K562 (cell line): ENCODE measurements at regions not wholly inside any gene's neighbourhood (a gene's known extent, or its start where the extent isn't known, plus 50 kb on each side); places are given as distances from the start of the nearest gene placed in this dataset.

Experiments
- ATAC-seq: fragments of 200-7000 bp; cut with Tn5 transposase; 3 replicates; pipeline ENCODE4 v1.9.1; 2020; ENCODE audit warnings: moderate library complexity
- BruUV-seq: library from RNA; stranded (reverse); fragments of 400-500 nt; replicated peaks from 2 replicates; lab custom pipeline; 2021; lab: Mats Ljungman, UMichigan
- CTCF ChIA-PET: fragments of 300-600 bp; formaldehyde crosslinking; extraction: SDS; loops from one replicate; lab custom pipeline; 2021; ENCODE audit warnings: low intra/inter-chr PET ratio; lab: Yijun Ruan, JAX
- POLR2A ChIA-PET: fragments of 300-600, 350-650 bp; sonication (Branson Sonifier 250); formaldehyde crosslinking; extraction: SDS; loops from one replicate; lab custom pipeline; 2021; ENCODE audit warnings: antibody characterized with exemption, inconsistent platforms; lab: Yijun Ruan, JAX
- DNase-seq, 4 experiments: peaks; one replicate each; pipeline versions ENCODE4 v3.0.0 to v3.0.0-alpha.2; 2011 to 2018; ENCODE audit warnings: low spot score in 3 of 4, mixed read lengths in 3 of 4; ENCODE audit errors: extremely low read depth in 1 of 4
- FAIRE-seq: peaks from 2 replicates; lab custom pipeline; 2011; peaks lifted over from hg19 to GRCh38; lab: Jason Lieb, UNC
- H2AFZ ChIP-seq: 2 replicates; pipeline ENCODE4 v1.6.0; 2011; ENCODE audit warnings: low read depth, low read length, control low read depth, inconsistent platforms
- H3K27ac ChIP-seq: fragments of 200-600 bp; 3 replicates; pipeline ENCODE4 v1.8.0; 2011; ENCODE audit warnings: low read depth, mild to moderate bottlenecking, control low read depth, inconsistent platforms, low read length, moderate library complexity, mixed read lengths; ENCODE audit errors: extremely low read depth
- H3K27me3 ChIP-seq, 2 experiments: fragments of 300-600 bp in 1 of 2; 2 replicates in 1 of 2; 3 replicates in 1 of 2; pipeline versions ENCODE4 v1.6.0 to v1.8.0; 2011; ENCODE audit warnings: inconsistent platforms in 2 of 2, low read length in 2 of 2, mild to moderate bottlenecking in 1 of 2, mixed read lengths in 1 of 2, moderate library complexity in 1 of 2; ENCODE audit not compliant: control insufficient read depth in 2 of 2, insufficient read depth in 2 of 2
- H3K36me3 ChIP-seq: fragments of 300-600 bp; 3 replicates; pipeline ENCODE4 v1.8.0; 2011; ENCODE audit warnings: mild to moderate bottlenecking, low read length, inconsistent platforms; ENCODE audit not compliant: control insufficient read depth, insufficient read depth
- H3K4me1 ChIP-seq, 2 experiments: fragments of 200-600 bp in 1 of 2; replicated peaks in 1 of 2; 2 replicates in 1 of 2; 3 replicates in 1 of 2; pipeline versions ENCODE4 v1.5.1 to v1.8.0; 2011; ENCODE audit warnings: inconsistent platforms in 2 of 2, low read length in 2 of 2, mild to moderate bottlenecking in 1 of 2, mixed read lengths in 1 of 2, moderate library complexity in 1 of 2; ENCODE audit not compliant: control insufficient read depth in 2 of 2, insufficient read depth in 2 of 2
- H3K4me2 ChIP-seq: 2 replicates; pipeline ENCODE4 v1.6.1; 2011; ENCODE audit warnings: low read length, control low read depth, inconsistent platforms, mixed read lengths; ENCODE audit not compliant: insufficient read depth
- H3K4me3 ChIP-seq: fragments of 200-600 bp; sonication (generic), shearing (Covaris generic); 2 replicates; pipeline ENCODE4 v1.5.1; 2016; ENCODE audit warnings: control low read depth, inconsistent platforms
- H3K79me2 ChIP-seq: fragments of 200-600 bp; 3 replicates; pipeline ENCODE4 v1.8.0; 2011; ENCODE audit warnings: low read length, inconsistent platforms; ENCODE audit not compliant: control insufficient read depth, insufficient read depth
- H3K9ac ChIP-seq, 2 experiments: 2 replicates each; pipeline versions ENCODE4 v1.6.0 to v1.6.1; 2011; ENCODE audit warnings: low read depth in 2 of 2, low read length in 2 of 2, control low read depth in 1 of 2, inconsistent platforms in 1 of 2, mild to moderate bottlenecking in 1 of 2, mixed read lengths in 1 of 2; ENCODE audit not compliant: insufficient read depth in 1 of 2
- H3K9me1 ChIP-seq: one replicate; pipeline ENCODE4 v1.6.0; 2011; ENCODE audit warnings: inconsistent platforms, mild to moderate bottlenecking, low read length, moderate library complexity; ENCODE audit not compliant: control insufficient read depth, insufficient read depth
- H3K9me3 ChIP-seq: replicated peaks from 2 replicates; pipeline ENCODE4 v1.5.1; 2011; ENCODE audit warnings: low read depth, low read length, inconsistent platforms; ENCODE audit not compliant: control insufficient read depth, insufficient read depth
- H4K20me1 ChIP-seq: replicated peaks from 2 replicates; pipeline ENCODE4 v1.6.1; 2011; ENCODE audit warnings: low read length, inconsistent platforms, mixed read lengths; ENCODE audit not compliant: control insufficient read depth, insufficient read depth
- BCL6 ChIP-seq: fragments of 250-450 bp; sonication (Bioruptor Pico); IDR thresholded peaks from 2 replicates; pipeline ENCODE4 v1.4.0; 2020
- CHD4 ChIP-seq: fragments of 200-600 bp; sonication (generic); IDR thresholded peaks from 3 replicates; pipeline ENCODE4 v1.6.1; 2012; ENCODE audit warnings: low read depth, mild to moderate bottlenecking, mixed read lengths, low read length, inconsistent platforms; ENCODE audit not compliant: insufficient read depth, insufficient replicate concordance, poor library complexity, severe bottlenecking
- DACH1 ChIP-seq: fragments of 450-650 bp; IDR thresholded peaks from 2 replicates; pipeline ENCODE4 v1.6.1; 2018; ENCODE audit not compliant: partially characterized antibody
- E2F6 ChIP-seq, 2 experiments: IDR thresholded peaks; 2 replicates each; pipeline ENCODE4 v1.6.1; 2011; ENCODE audit warnings: borderline replicate concordance in 1 of 2, control low read depth in 1 of 2, low read depth in 1 of 2, low read length in 1 of 2, mild to moderate bottlenecking in 1 of 2, mixed read lengths in 1 of 2, moderate library complexity in 1 of 2; ENCODE audit not compliant: insufficient read depth in 1 of 2, insufficient read length in 1 of 2, poor library complexity in 1 of 2, severe bottlenecking in 1 of 2; ENCODE audit errors: extremely low read depth in 1 of 2
- HSF4 ChIP-seq: fragments of 250-450 bp; sonication (Bioruptor Pico); IDR thresholded peaks from 2 replicates; pipeline ENCODE4 v2.1.2; 2022; ENCODE audit warnings: mild to moderate bottlenecking, moderate library complexity, borderline replicate concordance
- KDM2B ChIP-seq: fragments of 250-450 bp; sonication (Bioruptor Pico); IDR thresholded peaks from 2 replicates; pipeline ENCODE4 v1.8.0; 2021; ENCODE audit warnings: mild to moderate bottlenecking, moderate library complexity
- LEF1 ChIP-seq: fragments of 450-650 bp; IDR thresholded peaks from 2 replicates; pipeline ENCODE4 v1.6.1; 2016; ENCODE audit warnings: mild to moderate bottlenecking
- MAFG ChIP-seq: fragments of 450-650 bp; conservative IDR thresholded peaks from 2 replicates; pipeline ENCODE4 v1.6.1; 2016; ENCODE audit warnings: missing genetic modification characterization, missing compliant biosample characterization
- MEF2A ChIP-seq: IDR thresholded peaks from 2 replicates; pipeline ENCODE4 v1.6.1; 2011; ENCODE audit warnings: low read depth, mild to moderate bottlenecking, low read length, moderate library complexity; ENCODE audit not compliant: control insufficient read depth
- PHF21A ChIP-seq: fragments of 450-650 bp; IDR thresholded peaks from 2 replicates; pipeline ENCODE4 v1.6.1; 2017; ENCODE audit warnings: low read depth, borderline replicate concordance
- RERE ChIP-seq: sonication (generic); formaldehyde crosslinking; IDR thresholded peaks from 2 replicates; pipeline ENCODE4 v1.8.0; 2023; ENCODE audit warnings: missing genetic modification reagents, mild to moderate bottlenecking, borderline replicate concordance
- TCF7 ChIP-seq: sonication (generic); IDR thresholded peaks from 2 replicates; pipeline ENCODE4 v1.6.1; 2016; ENCODE audit warnings: antibody characterized with exemption, borderline replicate concordance
- ZBTB33 ChIP-seq: sonication (generic); formaldehyde crosslinking; IDR thresholded peaks from 2 replicates; pipeline ENCODE4 v1.8.1; 2023; ENCODE audit warnings: mild to moderate bottlenecking, missing genetic modification reagents
- ZNF695 ChIP-seq: fragments of 450-650 bp; formaldehyde crosslinking; IDR thresholded peaks from 2 replicates; pipeline ENCODE4 v1.4.0; 2020; ENCODE audit warnings: mild to moderate bottlenecking, moderate library complexity
- ZNF780A ChIP-seq: fragments of 250-450 bp; sonication (Bioruptor Pico); IDR thresholded peaks from 2 replicates; pipeline ENCODE4 v1.5.0; 2021; ENCODE audit warnings: mild to moderate bottlenecking
- WGBS: fragments of 100-300 bp; shearing (Covaris generic); methylation state at CpG from one replicate; pipeline ENCODE4 v1.1.6; 2016; ENCODE audit warnings: low coverage, mixed read lengths; ENCODE audit not compliant: insufficient coverage; ENCODE audit errors: missing lambda C conversion rate; 5-methylcytosine and 5-hydroxymethylcytosine counted together
- in situ Hi-C: fragments of 300-500 bp; cut with MboI; formaldehyde crosslinking; loops from 4 replicates; pipeline ENCODE4 v1.15.0; 2018; ENCODE audit warnings: inconsistent platforms, mixed read lengths
- intact Hi-C: fragments of 100-400 bp; cut with micrococcal nuclease; formaldehyde crosslinking; loops from 2 replicates; pipeline ENCODE4 v1.14.2; 2022

GRCh38 chr18:29737620-29738019 lies 1304.9 kb downstream of the DSC3 start:
- H3K9me1 ChIP-seq, result no peaks in the 10 kb centered on the region
- DNase-seq (no peak), FAIRE-seq (no peak), ATAC-seq (no peak)
- H3K4me2 ChIP-seq, result no peak overlapping the region
- 0% methylated on average over 4 of the region's 4 CpGs for WGBS
- intact Hi-C loops, result no loop called here
- ChIA-PET POLR2A (no interaction called here), CTCF (no interaction called here)
- no peak overlapping the region for H3K27ac ChIP-seq
- H4K20me1 ChIP-seq, result no peaks in the 10 kb centered on the region
- H3K27me3 ChIP-seq, result no peaks in the 10 kb centered on the region
- H3K9me3 ChIP-seq, result no peaks in the 10 kb centered on the region
- H2AFZ ChIP-seq, result no peak overlapping the region
- no peak overlapping the region for H3K9ac ChIP-seq
- H3K79me2 ChIP-seq, result no peaks in the 10 kb centered on the region
- no peaks in the 10 kb centered on the region for H3K36me3 ChIP-seq
- no peaks in the 10 kb centered on the region for H3K4me1 ChIP-seq
- TF ChIP-seq ZBTB33 (CRISPR knock-in tag) (no peak), KDM2B (CRISPR knock-in tag) (no peak), BCL6 (no peak), CHD4 (no peak), LEF1 (no peak), PHF21A (no peak), MAFG (tag) (no peak), E2F6 (IDR thresholded peaks at IDR 0.05; ENCODE audit: borderline replicate concordance in 1 of 2, extremely low read depth in 1 of 2, insufficient read depth in 1 of 2, insufficient read length in 1 of 2, low read depth in 1 of 2, low read length in 1 of 2, poor library complexity in 1 of 2, severe bottlenecking in 1 of 2) (no peak), TCF7 (no peak), ZNF780A (CRISPR knock-in tag) (no peak), ZNF695 (no peak), MEF2A (no peak), DACH1 (no peak), RERE (CRISPR knock-in tag) (no peak), HSF4 (CRISPR knock-in tag) (no peak)
- BruUV-seq, result no TSS peak
- in situ Hi-C loops, result no loop called here
- no peak overlapping the region for H3K4me3 ChIP-seq
